Stimulated activated memory B cell treated with anti-CD40 and anti-IgM and Interleukin-4, amounts not matched to agents 10 μg/mL and 1 μg/mL and 100 μg/mL, for 72 hours (primary cell): ENCODE measurements at regions not wholly inside any gene's neighbourhood (a gene's known extent, or its start where the extent isn't known, plus 50 kb on each side); places are given as distances from the start of the nearest gene placed in this dataset.
"Not testable (repeated sequence)": the region's sequence is repeated elsewhere in the genome, so short reads cannot be mapped to it uniquely, and the experiment has no call there.

ENCODE experiments used
- ATAC-seq: fragments of 150-1000 bp; cut with Tn5 transposase; 2 replicates; pipeline ENCODE4 v1.10.0; 2021
- H3K27ac Mint-ChIP-seq: one replicate; pipeline ENCODE4 v1.8.0; 2022; ENCODE audit warnings: mild to moderate bottlenecking, mixed read lengths
- H3K27me3 Mint-ChIP-seq: one replicate; pipeline ENCODE4 v1.8.0; 2022; ENCODE audit warnings: mixed read lengths
- H3K36me3 Mint-ChIP-seq: one replicate; pipeline ENCODE4 v1.8.0; 2022; ENCODE audit warnings: mixed read lengths
- H3K4me1 Mint-ChIP-seq: one replicate; pipeline ENCODE4 v1.8.0; 2022; ENCODE audit warnings: mixed read lengths
- H3K4me3 Mint-ChIP-seq: one replicate; pipeline ENCODE4 v1.8.0; 2022; ENCODE audit warnings: mild to moderate bottlenecking, moderate library complexity, mixed read lengths
- H3K9me3 Mint-ChIP-seq: one replicate; pipeline ENCODE4 v1.8.0; 2022; ENCODE audit warnings: mixed read lengths

- Mint-ChIP-seq H3K4me1 (no peaks in the 10 kb centered on the region), H3K27me3 (no peaks in the 10 kb centered on the region), H3K4me3 (no peak overlapping the region), H3K9me3 (peaks cover 3% of the 10 kb centered on the region), H3K36me3 (no peaks in the 10 kb centered on the region), H3K27ac (no peak overlapping the region)
- ATAC-seq = no peak
These were observed 466.3 kb downstream of the PPARGC1A start for GRCh38 chr4:23423540-23423939.

- no peak for ATAC-seq
- H3K27ac Mint-ChIP-seq = no peak overlapping the region
- H3K4me3 Mint-ChIP-seq = no peak overlapping the region
These were observed 467.0 kb downstream of the PPARGC1A start for GRCh38 chr4:23422878-23423277.

GRCh38 chr4:23413631-23414030, 476.2 kb downstream of the PPARGC1A start:
- Mint-ChIP-seq H3K27ac (no peak overlapping the region), H3K36me3 (no peaks in the 10 kb centered on the region), H3K9me3 (peaks cover 3% of the 10 kb centered on the region), H3K4me1 (no peaks in the 10 kb centered on the region), H3K27me3 (no peaks in the 10 kb centered on the region), H3K4me3 (no peak overlapping the region)
- no peak for ATAC-seq

More at GRCh38 chr4:23422878-23423277, 467.0 kb downstream of the PPARGC1A start:
- Mint-ChIP-seq H3K9me3 (peaks cover 3% of the 10 kb centered on the region), H3K4me1 (no peaks in the 10 kb centered on the region), H3K27me3 (no peaks in the 10 kb centered on the region), H3K36me3 (no peaks in the 10 kb centered on the region)

DNA sequence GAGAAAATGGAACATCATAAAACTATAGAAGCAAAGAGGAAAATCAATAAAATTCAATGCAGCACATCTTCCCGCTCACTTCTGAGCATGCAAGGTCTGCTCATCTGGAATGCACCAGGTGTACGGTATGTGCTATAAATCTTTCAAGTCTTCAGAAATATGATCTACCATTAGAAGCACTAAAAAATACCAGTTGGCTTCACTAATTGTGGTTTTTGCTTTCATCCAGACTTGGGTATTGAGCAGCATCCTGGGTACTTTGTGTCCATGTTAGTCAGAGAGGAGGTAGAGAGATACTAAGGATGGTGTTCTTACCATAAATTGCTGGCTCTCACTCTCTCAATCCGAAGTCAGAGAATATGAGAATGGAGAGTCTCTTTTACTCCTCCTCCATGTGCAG, 477.1 kb downstream of the PPARGC1A start:
- Mint-ChIP-seq H3K9me3 (peaks cover 3% of the 10 kb centered on the region), H3K36me3 (no peaks in the 10 kb centered on the region), H3K27ac (no peak overlapping the region), H3K4me3 (no peak overlapping the region), H3K27me3 (no peaks in the 10 kb centered on the region), H3K4me1 (no peaks in the 10 kb centered on the region)
- no peak for ATAC-seq

GRCh38 chr4:23408913-23409312, 480.9 kb downstream of the PPARGC1A start:
- H3K4me1 Mint-ChIP-seq, H3K27me3 Mint-ChIP-seq, H3K27ac Mint-ChIP-seq, ATAC-seq, H3K4me3 Mint-ChIP-seq, H3K36me3 Mint-ChIP-seq, H3K9me3 Mint-ChIP-seq: not testable (repeated sequence)

DNA sequence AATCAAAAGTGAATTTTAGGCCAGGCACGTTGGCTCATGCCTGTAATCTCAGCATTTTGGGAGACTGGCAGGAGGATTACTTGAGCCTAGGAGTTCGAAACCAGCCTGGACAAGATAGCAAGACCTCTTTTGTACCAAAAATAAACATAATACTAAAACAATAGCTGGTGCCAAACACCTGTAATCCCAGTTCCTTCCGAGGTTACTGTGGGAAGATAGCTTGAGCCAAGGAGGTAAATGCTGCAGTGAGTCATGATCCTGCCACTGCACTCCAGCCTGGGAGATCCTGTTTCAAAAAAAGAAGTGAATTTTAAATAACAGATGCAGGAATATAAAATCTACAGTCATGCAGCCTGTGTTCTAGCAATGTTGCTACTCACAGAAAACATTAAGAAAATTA, 488.3 kb downstream of the PPARGC1A start:
- Mint-ChIP-seq H3K27me3 (no peaks in the 10 kb centered on the region), H3K9me3 (peaks cover 9% of the 10 kb centered on the region), H3K4me3 (no peak overlapping the region)

GRCh38 chr4:23392860-23393458, 496.9 kb downstream of the PPARGC1A start:
- no peak for ATAC-seq
- Mint-ChIP-seq H3K4me3 (no peak overlapping the region), H3K9me3 (peaks cover 20% of the 10 kb centered on the region), H3K27me3 (no peaks in the 10 kb centered on the region), H3K36me3 (no peaks in the 10 kb centered on the region), H3K4me1 (no peaks in the 10 kb centered on the region), H3K27ac (no peak overlapping the region)

More for the DNA sequence above, 488.3 kb downstream of the PPARGC1A start:
- no peaks in the 10 kb centered on the region for H3K4me1 Mint-ChIP-seq
- H3K27ac Mint-ChIP-seq = no peak overlapping the region
- H3K36me3 Mint-ChIP-seq = no peaks in the 10 kb centered on the region
- no peak for ATAC-seq

GRCh38 chr4:23390246-23390645, 499.6 kb downstream of the PPARGC1A start:
- no peak for ATAC-seq
- Mint-ChIP-seq H3K27me3 (no peaks in the 10 kb centered on the region), H3K27ac (no peak overlapping the region), H3K9me3 (peaks cover 15% of the 10 kb centered on the region), H3K36me3 (no peaks in the 10 kb centered on the region), H3K4me1 (no peaks in the 10 kb centered on the region), H3K4me3 (no peak overlapping the region)

- Mint-ChIP-seq H3K36me3 (no peaks in the 10 kb centered on the region), H3K4me1 (no peaks in the 10 kb centered on the region), H3K9me3 (peaks cover 15% of the 10 kb centered on the region), H3K4me3 (no peak overlapping the region), H3K27ac (no peak overlapping the region), H3K27me3 (no peaks in the 10 kb centered on the region)
- ATAC-seq = no peak
These were observed 501.0 kb downstream of the PPARGC1A start for GRCh38 chr4:23388699-23389395.

DNA sequence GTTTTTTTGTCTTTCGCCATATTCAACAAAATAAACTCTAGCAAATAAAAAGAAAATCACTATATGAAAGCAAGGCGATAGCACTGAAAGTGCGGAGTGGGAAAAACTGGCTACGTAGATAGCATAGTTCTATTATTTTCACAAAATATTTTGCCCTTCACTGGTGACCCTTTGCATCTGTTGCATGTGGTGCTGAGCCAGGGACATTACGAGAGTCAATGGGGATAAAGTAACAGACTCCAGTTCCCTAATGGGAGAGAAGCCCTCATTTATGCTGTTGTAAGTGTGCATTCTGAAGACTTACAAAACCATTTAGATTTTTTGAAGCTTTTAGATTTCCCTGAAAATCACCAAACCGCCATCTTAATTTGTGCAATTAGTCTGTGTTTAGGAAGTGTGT, 501.6 kb downstream of the PPARGC1A start:
- H3K4me3 Mint-ChIP-seq = no peak overlapping the region
- H3K27me3 Mint-ChIP-seq = no peaks in the 10 kb centered on the region
- ATAC-seq = no peak
- no peak overlapping the region for H3K27ac Mint-ChIP-seq
- no peaks in the 10 kb centered on the region for H3K36me3 Mint-ChIP-seq
- H3K9me3 Mint-ChIP-seq = peaks cover 15% of the 10 kb centered on the region
- H3K4me1 Mint-ChIP-seq = no peaks in the 10 kb centered on the region

- no peak overlapping the region for H3K27ac Mint-ChIP-seq
- H3K9me3 Mint-ChIP-seq = peaks cover 3% of the 10 kb centered on the region
- H3K4me3 Mint-ChIP-seq = no peak overlapping the region
- H3K27me3 Mint-ChIP-seq = no peaks in the 10 kb centered on the region
- H3K36me3 Mint-ChIP-seq = no peaks in the 10 kb centered on the region
- ATAC-seq = no peak
- no peaks in the 10 kb centered on the region for H3K4me1 Mint-ChIP-seq
These were observed 505.1 kb downstream of the PPARGC1A start for GRCh38 chr4:23384741-23385140.

- peaks cover 3% of the 10 kb centered on the region for H3K9me3 Mint-ChIP-seq
- no peaks in the 10 kb centered on the region for H3K27me3 Mint-ChIP-seq
- H3K4me1 Mint-ChIP-seq = no peaks in the 10 kb centered on the region
- ATAC-seq = no peak
- no peak overlapping the region for H3K4me3 Mint-ChIP-seq
- H3K36me3 Mint-ChIP-seq = no peaks in the 10 kb centered on the region
- H3K27ac Mint-ChIP-seq = no peak overlapping the region
These were observed 507.0 kb downstream of the PPARGC1A start for GRCh38 chr4:23382879-23383278.

DNA sequence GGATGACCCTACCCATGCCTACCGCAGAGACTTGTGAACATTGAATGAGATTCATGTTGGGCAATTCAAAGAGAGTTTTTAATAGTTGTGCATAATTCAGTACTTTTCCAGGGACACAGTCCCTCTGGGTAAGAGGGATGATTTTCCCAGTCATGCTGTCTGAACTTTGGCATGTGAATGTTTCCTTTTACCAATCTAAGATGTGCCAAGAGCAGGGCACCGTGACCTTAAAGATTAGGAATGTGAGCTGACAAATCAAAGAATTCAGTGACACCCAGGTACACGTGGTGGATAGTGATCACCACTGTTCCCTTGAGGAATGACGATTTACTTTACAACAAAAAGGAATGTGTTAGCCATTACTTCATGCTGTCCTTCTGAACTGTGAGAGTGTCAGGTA, 515.6 kb downstream of the PPARGC1A start:
- Mint-ChIP-seq H3K4me1 (no peaks in the 10 kb centered on the region), H3K9me3 (peaks cover 6% of the 10 kb centered on the region), H3K36me3 (no peaks in the 10 kb centered on the region), H3K27ac (no peak overlapping the region), H3K27me3 (no peaks in the 10 kb centered on the region), H3K4me3 (no peak overlapping the region)
- ATAC-seq = no peak

GRCh38 chr4:23373261-23373660, 516.6 kb downstream of the PPARGC1A start:
- Mint-ChIP-seq H3K27me3 (no peaks in the 10 kb centered on the region), H3K27ac (no peak overlapping the region), H3K36me3 (no peaks in the 10 kb centered on the region), H3K9me3 (peaks cover 6% of the 10 kb centered on the region), H3K4me3 (no peak overlapping the region), H3K4me1 (no peaks in the 10 kb centered on the region)
- ATAC-seq = no peak

GRCh38 chr4:23371533-23371932, 518.3 kb downstream of the PPARGC1A start:
- no peaks in the 10 kb centered on the region for H3K9me3 Mint-ChIP-seq
- no peaks in the 10 kb centered on the region for H3K4me1 Mint-ChIP-seq
- no peak overlapping the region for H3K4me3 Mint-ChIP-seq
- H3K27me3 Mint-ChIP-seq = no peaks in the 10 kb centered on the region
- no peak overlapping the region for H3K27ac Mint-ChIP-seq
- ATAC-seq = no peak
- no peaks in the 10 kb centered on the region for H3K36me3 Mint-ChIP-seq

DNA sequence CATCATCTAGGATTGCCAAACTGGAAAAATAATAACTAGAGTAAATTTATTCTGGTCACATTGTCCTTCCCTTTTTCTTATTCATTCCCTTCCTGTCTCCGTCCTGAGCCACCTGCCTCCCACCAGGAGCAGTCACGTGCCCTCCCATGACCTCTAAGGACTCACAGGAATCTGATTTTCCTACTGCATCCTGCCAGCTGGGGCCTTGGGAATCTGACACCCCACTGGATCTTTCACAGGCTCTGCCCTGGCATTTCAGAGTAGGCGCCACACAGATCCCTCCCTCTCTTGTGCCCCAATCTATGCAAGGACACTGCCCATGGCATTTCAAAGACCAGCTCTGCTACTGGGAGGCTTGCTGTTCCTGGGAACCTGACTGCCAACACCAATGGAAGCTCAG, 520.5 kb downstream of the PPARGC1A start:
- no peak overlapping the region for H3K27ac Mint-ChIP-seq
- no peaks in the 10 kb centered on the region for H3K4me1 Mint-ChIP-seq
- H3K27me3 Mint-ChIP-seq = no peaks in the 10 kb centered on the region
- no peaks in the 10 kb centered on the region for H3K9me3 Mint-ChIP-seq
- no peak for ATAC-seq
- H3K36me3 Mint-ChIP-seq = no peaks in the 10 kb centered on the region
- H3K4me3 Mint-ChIP-seq = no peak overlapping the region
